Stimulated activated naive CD8-positive, alpha-beta T cell treated with anti-CD3 and anti-CD28 coated beads, Interleukin-15, Interleukin-2, amounts not matched to agents 100 U/mL and 50 U/mL, for 24 hours (primary cell): ENCODE measurements at regions not wholly inside any gene's neighbourhood (a gene's known extent, or its start where the extent isn't known, plus 50 kb on each side); places are given as distances from the start of the nearest gene placed in this dataset.

Experiments used
- ATAC-seq: fragments of 150-1000 bp; cut with Tn5 transposase; one replicate; pipeline ENCODE4 v1.10.0; 2021
- DNase-seq: peaks from one replicate; pipeline ENCODE4 v3.0.0; 2021

- no peak for ATAC-seq
These were observed 114.8 kb downstream of the HMX1 start for GRCh38 chr4:8756816-8757215.

GRCh38 chr4:8754634-8755589, 116.7 kb downstream of the HMX1 start:
- no peak for ATAC-seq
- DNase-seq: no peak

More at GRCh38 chr4:8756816-8757215, 114.8 kb downstream of the HMX1 start:
- DNase-seq: no peak

GRCh38 chr4:8748236-8748575, 123.4 kb downstream of the HMX1 start:
- DNase-seq (no peak), ATAC-seq (no peak)

- ATAC-seq (no peak), DNase-seq (no peak)
These were observed 124.0 kb downstream of the HMX1 start for GRCh38 chr4:8747467-8748235.

- DNase-seq: no peak
These were observed 124.8 kb downstream of the HMX1 start for GRCh38 chr4:8746523-8747466.

GRCh38 chr4:8745826-8746225, 125.8 kb downstream of the HMX1 start:
- ATAC-seq: no peak
- DNase-seq: no peak

More at GRCh38 chr4:8746523-8747466, 124.8 kb downstream of the HMX1 start:
- ATAC-seq: no peak

- ATAC-seq: no peak
- no peak for DNase-seq
These were observed 126.4 kb downstream of the HMX1 start for GRCh38 chr4:8745005-8745790.

GRCh38 chr4:8744083-8744805, 127.4 kb downstream of the HMX1 start:
- ATAC-seq (no peak), DNase-seq (no peak)

- no peak for DNase-seq
- no peak for ATAC-seq
These were observed 129.1 kb downstream of the HMX1 start for GRCh38 chr4:8742546-8742945.

- no peak for DNase-seq
- no peak for ATAC-seq
These were observed 130.0 kb downstream of the HMX1 start for GRCh38 chr4:8741513-8742226.

- no peak for DNase-seq
- ATAC-seq: no peak
These were observed 130.8 kb downstream of the HMX1 start for GRCh38 chr4:8740666-8741395.

GRCh38 chr4:8739820-8740665, 131.6 kb downstream of the HMX1 start:
- DNase-seq (no peak), ATAC-seq (no peak)

GRCh38 chr4:8739317-8739716, 132.3 kb downstream of the HMX1 start:
- ATAC-seq: no peak

GRCh38 chr4:8738471-8738931, 133.1 kb downstream of the HMX1 start:
- no peak for DNase-seq

More at GRCh38 chr4:8739317-8739716, 132.3 kb downstream of the HMX1 start:
- no peak for DNase-seq

GRCh38 chr4:8737601-8738279, 133.9 kb downstream of the HMX1 start:
- ATAC-seq (no peak), DNase-seq (no peak)

More at GRCh38 chr4:8738471-8738931, 133.1 kb downstream of the HMX1 start:
- ATAC-seq: no peak

- DNase-seq: no peak
- no peak for ATAC-seq
These were observed 134.6 kb downstream of the HMX1 start for GRCh38 chr4:8737075-8737474.

GRCh38 chr4:8736090-8736825, 135.4 kb downstream of the HMX1 start:
- ATAC-seq (no peak), DNase-seq (no peak)
